Ishikawa (cell line): ENCODE measurements at regions not wholly inside any gene's neighbourhood (a gene's known extent, or its start where the extent isn't known, plus 50 kb on each side); places are given as distances from the start of the nearest gene placed in this dataset.

ENCODE experiments used
- NFIC ChIP-seq: IDR thresholded peaks from 2 replicates; pipeline ENCODE4 v1.6.1; 2012
- TF ChIP-seq, protein P1 (sequence below): IDR thresholded peaks from 2 replicates; pipeline ENCODE4 v1.6.1; 2012; ENCODE audit warnings: low read depth, mild to moderate bottlenecking
- TF ChIP-seq, protein P2 (sequence below): IDR thresholded peaks from 2 replicates; pipeline ENCODE4 v1.6.1; 2012

DNA sequence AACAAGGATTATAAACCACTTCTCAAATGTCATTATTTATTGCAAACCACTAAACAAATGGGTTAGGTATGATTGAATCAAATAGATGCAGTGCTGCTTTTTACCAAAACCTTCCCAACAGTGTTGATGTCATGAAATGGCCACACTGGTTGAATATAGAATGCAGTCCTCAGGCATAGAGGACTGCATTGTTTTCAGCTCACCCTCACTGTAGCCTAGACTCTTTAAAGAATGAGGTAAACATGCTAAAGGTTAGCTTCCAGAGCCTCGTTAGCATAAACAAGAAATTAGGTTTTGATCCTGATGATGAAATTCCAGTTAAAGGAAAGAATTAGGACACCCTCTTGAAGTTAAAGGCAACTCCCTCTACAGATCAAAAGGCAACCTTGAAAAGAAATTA lies 224.3 kb downstream of the ALDH8A1 start:
- TF ChIP-seq, protein P1, sequence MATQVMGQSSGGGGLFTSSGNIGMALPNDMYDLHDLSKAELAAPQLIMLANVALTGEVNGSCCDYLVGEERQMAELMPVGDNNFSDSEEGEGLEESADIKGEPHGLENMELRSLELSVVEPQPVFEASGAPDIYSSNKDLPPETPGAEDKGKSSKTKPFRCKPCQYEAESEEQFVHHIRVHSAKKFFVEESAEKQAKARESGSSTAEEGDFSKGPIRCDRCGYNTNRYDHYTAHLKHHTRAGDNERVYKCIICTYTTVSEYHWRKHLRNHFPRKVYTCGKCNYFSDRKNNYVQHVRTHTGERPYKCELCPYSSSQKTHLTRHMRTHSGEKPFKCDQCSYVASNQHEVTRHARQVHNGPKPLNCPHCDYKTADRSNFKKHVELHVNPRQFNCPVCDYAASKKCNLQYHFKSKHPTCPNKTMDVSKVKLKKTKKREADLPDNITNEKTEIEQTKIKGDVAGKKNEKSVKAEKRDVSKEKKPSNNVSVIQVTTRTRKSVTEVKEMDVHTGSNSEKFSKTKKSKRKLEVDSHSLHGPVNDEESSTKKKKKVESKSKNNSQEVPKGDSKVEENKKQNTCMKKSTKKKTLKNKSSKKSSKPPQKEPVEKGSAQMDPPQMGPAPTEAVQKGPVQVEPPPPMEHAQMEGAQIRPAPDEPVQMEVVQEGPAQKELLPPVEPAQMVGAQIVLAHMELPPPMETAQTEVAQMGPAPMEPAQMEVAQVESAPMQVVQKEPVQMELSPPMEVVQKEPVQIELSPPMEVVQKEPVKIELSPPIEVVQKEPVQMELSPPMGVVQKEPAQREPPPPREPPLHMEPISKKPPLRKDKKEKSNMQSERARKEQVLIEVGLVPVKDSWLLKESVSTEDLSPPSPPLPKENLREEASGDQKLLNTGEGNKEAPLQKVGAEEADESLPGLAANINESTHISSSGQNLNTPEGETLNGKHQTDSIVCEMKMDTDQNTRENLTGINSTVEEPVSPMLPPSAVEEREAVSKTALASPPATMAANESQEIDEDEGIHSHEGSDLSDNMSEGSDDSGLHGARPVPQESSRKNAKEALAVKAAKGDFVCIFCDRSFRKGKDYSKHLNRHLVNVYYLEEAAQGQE: no peak
- TF ChIP-seq, protein P2, sequence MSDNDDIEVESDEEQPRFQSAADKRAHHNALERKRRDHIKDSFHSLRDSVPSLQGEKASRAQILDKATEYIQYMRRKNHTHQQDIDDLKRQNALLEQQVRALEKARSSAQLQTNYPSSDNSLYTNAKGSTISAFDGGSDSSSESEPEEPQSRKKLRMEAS: no peak
- no peak for TF ChIP-seq NFIC
